K562 (cell line): ENCODE measurements at regions not wholly inside any gene's neighbourhood (a gene's known extent, or its start where the extent isn't known, plus 50 kb on each side); places are given as distances from the start of the nearest gene placed in this dataset.
A peak's percentile ranks its signal among the peaks of the same experiment; 100 is the strongest.

Experiments used
- ATAC-seq: fragments of 200-7000 bp; cut with Tn5 transposase; 3 replicates; pipeline ENCODE4 v1.9.1; 2020; ENCODE audit warnings: moderate library complexity
- BruUV-seq: library from RNA; stranded (reverse); fragments of 400-500 nt; replicated peaks from 2 replicates; lab custom pipeline; 2021; lab: Mats Ljungman, UMichigan
- CTCF ChIA-PET: fragments of 300-600 bp; formaldehyde crosslinking; extraction: SDS; loops from one replicate; lab custom pipeline; 2021; ENCODE audit warnings: low intra/inter-chr PET ratio; lab: Yijun Ruan, JAX
- POLR2A ChIA-PET: fragments of 300-600, 350-650 bp; sonication (Branson Sonifier 250); formaldehyde crosslinking; extraction: SDS; loops from one replicate; lab custom pipeline; 2021; ENCODE audit warnings: antibody characterized with exemption, inconsistent platforms; lab: Yijun Ruan, JAX
- DNase-seq, 4 experiments: peaks; one replicate each; pipeline versions ENCODE4 v3.0.0 to v3.0.0-alpha.2; 2011 to 2018; ENCODE audit warnings: low spot score in 3 of 4, mixed read lengths in 3 of 4; ENCODE audit errors: extremely low read depth in 1 of 4
- FAIRE-seq: peaks from 2 replicates; lab custom pipeline; 2011; peaks lifted over from hg19 to GRCh38; lab: Jason Lieb, UNC
- H2AFZ ChIP-seq: 2 replicates; pipeline ENCODE4 v1.6.0; 2011; ENCODE audit warnings: low read depth, low read length, control low read depth, inconsistent platforms
- H3K27ac ChIP-seq: fragments of 200-600 bp; 3 replicates; pipeline ENCODE4 v1.8.0; 2011; ENCODE audit warnings: low read depth, mild to moderate bottlenecking, control low read depth, inconsistent platforms, low read length, moderate library complexity, mixed read lengths; ENCODE audit errors: extremely low read depth
- H3K27me3 ChIP-seq, 2 experiments: fragments of 300-600 bp in 1 of 2; 2 replicates in 1 of 2; 3 replicates in 1 of 2; pipeline versions ENCODE4 v1.6.0 to v1.8.0; 2011; ENCODE audit warnings: inconsistent platforms in 2 of 2, low read length in 2 of 2, mild to moderate bottlenecking in 1 of 2, mixed read lengths in 1 of 2, moderate library complexity in 1 of 2; ENCODE audit not compliant: control insufficient read depth in 2 of 2, insufficient read depth in 2 of 2
- H3K36me3 ChIP-seq: fragments of 300-600 bp; 3 replicates; pipeline ENCODE4 v1.8.0; 2011; ENCODE audit warnings: mild to moderate bottlenecking, low read length, inconsistent platforms; ENCODE audit not compliant: control insufficient read depth, insufficient read depth
- H3K4me1 ChIP-seq, 2 experiments: fragments of 200-600 bp in 1 of 2; replicated peaks in 1 of 2; 2 replicates in 1 of 2; 3 replicates in 1 of 2; pipeline versions ENCODE4 v1.5.1 to v1.8.0; 2011; ENCODE audit warnings: inconsistent platforms in 2 of 2, low read length in 2 of 2, mild to moderate bottlenecking in 1 of 2, mixed read lengths in 1 of 2, moderate library complexity in 1 of 2; ENCODE audit not compliant: control insufficient read depth in 2 of 2, insufficient read depth in 2 of 2
- H3K4me2 ChIP-seq: 2 replicates; pipeline ENCODE4 v1.6.1; 2011; ENCODE audit warnings: low read length, control low read depth, inconsistent platforms, mixed read lengths; ENCODE audit not compliant: insufficient read depth
- H3K4me3 ChIP-seq: fragments of 200-600 bp; sonication (generic), shearing (Covaris generic); 2 replicates; pipeline ENCODE4 v1.5.1; 2016; ENCODE audit warnings: control low read depth, inconsistent platforms
- H3K79me2 ChIP-seq: fragments of 200-600 bp; 3 replicates; pipeline ENCODE4 v1.8.0; 2011; ENCODE audit warnings: low read length, inconsistent platforms; ENCODE audit not compliant: control insufficient read depth, insufficient read depth
- H3K9ac ChIP-seq, 2 experiments: 2 replicates each; pipeline versions ENCODE4 v1.6.0 to v1.6.1; 2011; ENCODE audit warnings: low read depth in 2 of 2, low read length in 2 of 2, control low read depth in 1 of 2, inconsistent platforms in 1 of 2, mild to moderate bottlenecking in 1 of 2, mixed read lengths in 1 of 2; ENCODE audit not compliant: insufficient read depth in 1 of 2
- H3K9me1 ChIP-seq: one replicate; pipeline ENCODE4 v1.6.0; 2011; ENCODE audit warnings: inconsistent platforms, mild to moderate bottlenecking, low read length, moderate library complexity; ENCODE audit not compliant: control insufficient read depth, insufficient read depth
- H3K9me3 ChIP-seq: replicated peaks from 2 replicates; pipeline ENCODE4 v1.5.1; 2011; ENCODE audit warnings: low read depth, low read length, inconsistent platforms; ENCODE audit not compliant: control insufficient read depth, insufficient read depth
- H4K20me1 ChIP-seq: replicated peaks from 2 replicates; pipeline ENCODE4 v1.6.1; 2011; ENCODE audit warnings: low read length, inconsistent platforms, mixed read lengths; ENCODE audit not compliant: control insufficient read depth, insufficient read depth
- ELF1 ChIP-seq: fragments of 200-800 bp; sonication (Bioruptor generic); IDR thresholded peaks from 2 replicates; pipeline ENCODE4 v1.6.1; 2016; ENCODE audit warnings: missing genetic modification characterization, missing compliant biosample characterization
- FOXO4 ChIP-seq: fragments of 450-650 bp; formaldehyde crosslinking; IDR thresholded peaks from 2 replicates; pipeline ENCODE4 v1.4.0; 2020; ENCODE audit warnings: mild to moderate bottlenecking, moderate library complexity
- MAX ChIP-seq: sonication (generic); formaldehyde crosslinking; IDR thresholded peaks from 2 replicates; pipeline ENCODE4 v1.9.0; 2022; ENCODE audit warnings: mild to moderate bottlenecking, missing genetic modification reagents
- ZBTB40 ChIP-seq, 2 experiments: fragments of 450-650 bp in 1 of 2; sonication (generic) in 1 of 2; formaldehyde crosslinking in 1 of 2; IDR thresholded peaks; 2 replicates each; pipeline versions ENCODE4 v1.7.1 to v1.9.0; 2016 to 2022; ENCODE audit warnings: inconsistent platforms in 1 of 2, mild to moderate bottlenecking in 1 of 2, missing genetic modification reagents in 1 of 2
- ZNF395 ChIP-seq: fragments of 200-800 bp; sonication (Bioruptor generic); IDR thresholded peaks from 2 replicates; pipeline ENCODE4 v1.6.1; 2017; ENCODE audit warnings: missing genetic modification characterization, missing compliant biosample characterization
- ZNF639 ChIP-seq, 2 experiments: fragments of 200-800 bp in 1 of 2; sonication (Bioruptor generic) in 1 of 2; sonication (generic) in 1 of 2; formaldehyde crosslinking in 1 of 2; IDR thresholded peaks in 1 of 2; conservative IDR thresholded peaks in 1 of 2; 2 replicates each; pipeline versions ENCODE4 v1.5.0 to v1.6.1; 2016 to 2020; ENCODE audit warnings: missing compliant biosample characterization in 1 of 2, missing genetic modification characterization in 1 of 2, missing genetic modification reagents in 1 of 2
- in situ Hi-C: fragments of 300-500 bp; cut with MboI; formaldehyde crosslinking; loops from 4 replicates; pipeline ENCODE4 v1.15.0; 2018; ENCODE audit warnings: inconsistent platforms, mixed read lengths
- intact Hi-C: fragments of 100-400 bp; cut with micrococcal nuclease; formaldehyde crosslinking; loops from 2 replicates; pipeline ENCODE4 v1.14.2; 2022

- TF ChIP-seq ZBTB40 (IDR thresholded peaks at IDR 0.05) (peak; percentile 36; the same call in 1 of the 2 replicates), ZBTB40 (CRISPR knock-in tag; IDR thresholded peaks at IDR 0.05) (no peak)
Measured at GRCh38 chr3:144151983-144152382, 180.4 kb downstream of the DIPK2A start (continued).

- no TSS peak for BruUV-seq
- FAIRE-seq = no peak
- TF ChIP-seq MAX (CRISPR knock-in tag) (no peak), FOXO4 (CRISPR knock-in tag) (no peak), ZNF639 (CRISPR knock-in tag; conservative IDR thresholded peaks at IDR 0.05 in 1 of 2, IDR thresholded peaks at IDR 0.05 in 1 of 2) (no peak), ELF1 (tag) (no peak), ZNF395 (CRISPR knock-in tag) (no peak)
Measured at GRCh38 chr3:144160627-144161026, 189.0 kb downstream of the DIPK2A start.

More at GRCh38 chr3:144160627-144161026, 189.0 kb downstream of the DIPK2A start:
- intact Hi-C loops = no loop called here
- ChIA-PET CTCF (no interaction called here), POLR2A (no interaction called here)
- Histone ChIP-seq H3K9ac (no peak overlapping the region), H3K4me3 (no peak overlapping the region), H3K27ac (no peak overlapping the region), H2AFZ (no peak overlapping the region), H3K27me3 (no peaks in the 10 kb centered on the region), H3K4me2 (no peak overlapping the region), H3K9me1 (no peaks in the 10 kb centered on the region), H3K36me3 (no peaks in the 10 kb centered on the region), H3K9me3 (no peaks in the 10 kb centered on the region), H3K4me1 (no peaks in the 10 kb centered on the region), H4K20me1 (no peaks in the 10 kb centered on the region), H3K79me2 (no peaks in the 10 kb centered on the region)
- ATAC-seq (no peak), DNase-seq (no peak)
- in situ Hi-C loops = no loop called here
